Fibroblast of lung (primary cell): ENCODE measurements at regions not wholly inside any gene's neighbourhood (a gene's known extent, or its start where the extent isn't known, plus 50 kb on each side); places are given as distances from the start of the nearest gene placed in this dataset.

Experiments
- DNase-seq, 2 donors: peaks; one replicate each; pipeline versions ENCODE4 v3.0.0 to v3.0.0-alpha.2; 2010; ENCODE audit warnings: low read depth in 2 of 2
- H2AFZ ChIP-seq: 2 replicates; pipeline ENCODE4 v1.5.1; 2012; ENCODE audit warnings: low read length, control low read depth, inconsistent platforms
- H3K27ac ChIP-seq: 2 replicates; pipeline ENCODE4 v1.5.1; 2011; ENCODE audit warnings: low read length, control low read depth; ENCODE audit not compliant: insufficient read depth
- H3K27me3 ChIP-seq: 2 replicates; pipeline ENCODE4 v1.5.1; 2011; ENCODE audit warnings: mild to moderate bottlenecking, low read length; ENCODE audit not compliant: control insufficient read depth, insufficient read depth
- H3K36me3 ChIP-seq: 2 replicates; pipeline ENCODE4 v1.5.1; 2011; ENCODE audit warnings: low read length; ENCODE audit not compliant: control insufficient read depth, insufficient read depth
- H3K4me1 ChIP-seq: 2 replicates; pipeline ENCODE4 v1.5.1; 2011; ENCODE audit warnings: low read length; ENCODE audit not compliant: control insufficient read depth, insufficient read depth; ENCODE audit errors: extremely low read depth
- H3K4me2 ChIP-seq: 2 replicates; pipeline ENCODE4 v1.5.1; 2011; ENCODE audit warnings: low read length, control low read depth; ENCODE audit not compliant: insufficient read depth; ENCODE audit errors: extremely low read depth
- H3K4me3 ChIP-seq, 4 experiments: fragments of 200-600 bp in 1 of 4; sonication (generic) in 1 of 4; replicated peaks in 1 of 4; 2 replicates each; pipeline ENCODE4 v1.5.1; 2011 to 2016; ENCODE audit warnings: low read length in 4 of 4, low read depth in 3 of 4, mild to moderate bottlenecking in 3 of 4, control low read depth in 2 of 4, inconsistent platforms in 1 of 4, mixed read lengths in 1 of 4; ENCODE audit not compliant: insufficient read depth in 1 of 4; ENCODE audit errors: control extremely low read depth in 1 of 4
- H3K79me2 ChIP-seq: 2 replicates; pipeline ENCODE4 v1.5.1; 2012; ENCODE audit warnings: mild to moderate bottlenecking, low read length, inconsistent platforms; ENCODE audit not compliant: control insufficient read depth, insufficient read depth
- H3K9ac ChIP-seq: 2 replicates; pipeline ENCODE4 v1.5.1; 2011; ENCODE audit warnings: mild to moderate bottlenecking, low read length, control low read depth; ENCODE audit not compliant: insufficient read depth
- H3K9me3 ChIP-seq: 2 replicates; pipeline ENCODE4 v1.5.1; 2012; ENCODE audit warnings: low read depth, low read length; ENCODE audit not compliant: control insufficient read depth, insufficient read depth
- H4K20me1 ChIP-seq: 2 replicates; pipeline ENCODE4 v1.5.1; 2011; ENCODE audit warnings: low read length; ENCODE audit not compliant: control insufficient read depth, insufficient read depth; ENCODE audit errors: extremely low read depth
- CTCF ChIP-seq, 2 donors: IDR thresholded peaks in 1 of 2; conservative IDR thresholded peaks in 1 of 2; 1 replicate in 1 of 2; 2 replicates in 1 of 2; pipeline ENCODE4 v1.5.1; 2011 to 2012; ENCODE audit warnings: low read length in 2 of 2, control low read depth in 1 of 2, inconsistent platforms in 1 of 2, low read depth in 1 of 2, mild to moderate bottlenecking in 1 of 2
- EZH2 ChIP-seq: IDR thresholded peaks from 2 replicates; pipeline ENCODE4 v1.5.1; 2012; ENCODE audit warnings: low read length, control low read depth, mild to moderate bottlenecking; ENCODE audit errors: missing control alignments

GRCh38 chr12:27896419-27896990 is 76.0 kb downstream of the PTHLH start:
- no peak for TF ChIP-seq CTCF (conservative IDR thresholded peaks at IDR 0.05 in 1 of 2, IDR thresholded peaks at IDR 0.05 in 1 of 2; ENCODE audit: low read depth in 1 of 2, low read length in 2 of 2)
- no peak for TF ChIP-seq EZH2
- no peak for DNase-seq
- Histone ChIP-seq H3K27me3 (no peaks in the 10 kb centered on the region), H3K79me2 (no peaks in the 10 kb centered on the region), H3K27ac (no peak overlapping the region), H3K9ac (no peak overlapping the region), H3K36me3 (no peaks in the 10 kb centered on the region), H3K4me2 (no peak overlapping the region), H2AFZ (no peak overlapping the region), H3K4me3 (no peak overlapping the region), H4K20me1 (no peaks in the 10 kb centered on the region), H3K9me3 (no peaks in the 10 kb centered on the region), H3K4me1 (peaks cover 6% of the 10 kb centered on the region)

- Histone ChIP-seq H3K36me3 (no peaks in the 10 kb centered on the region), H3K79me2 (no peaks in the 10 kb centered on the region), H2AFZ (no peak overlapping the region), H3K4me3 (no peak overlapping the region), H4K20me1 (no peaks in the 10 kb centered on the region), H3K4me1 (peaks cover 6% of the 10 kb centered on the region), H3K9me3 (no peaks in the 10 kb centered on the region), H3K4me2 (no peak overlapping the region), H3K27ac (no peak overlapping the region), H3K9ac (no peak overlapping the region), H3K27me3 (no peaks in the 10 kb centered on the region)
- no peak for TF ChIP-seq CTCF (conservative IDR thresholded peaks at IDR 0.05 in 1 of 2, IDR thresholded peaks at IDR 0.05 in 1 of 2; ENCODE audit: low read depth in 1 of 2, low read length in 2 of 2)
- no peak for TF ChIP-seq EZH2
- no peak for DNase-seq
These were observed 78.2 kb downstream of the PTHLH start for GRCh38 chr12:27894309-27894708.

GRCh38 chr12:27879708-27880107 is 92.8 kb downstream of the PTHLH start:
- H3K4me1 ChIP-seq: no peaks in the 10 kb centered on the region
- H3K9me3 ChIP-seq: no peaks in the 10 kb centered on the region
- H3K27ac ChIP-seq: no peak overlapping the region
- no peak overlapping the region for H2AFZ ChIP-seq
- no peak overlapping the region for H3K4me2 ChIP-seq
- no peaks in the 10 kb centered on the region for H3K36me3 ChIP-seq
- no peaks in the 10 kb centered on the region for H3K79me2 ChIP-seq
- H3K4me3 ChIP-seq: no peak overlapping the region
- H4K20me1 ChIP-seq: no peaks in the 10 kb centered on the region
- TF ChIP-seq EZH2 (no peak), CTCF (conservative IDR thresholded peaks at IDR 0.05 in 1 of 2, IDR thresholded peaks at IDR 0.05 in 1 of 2; ENCODE audit: low read depth in 1 of 2, low read length in 2 of 2) (no peak)
- no peak for DNase-seq
- no peaks in the 10 kb centered on the region for H3K27me3 ChIP-seq
- no peak overlapping the region for H3K9ac ChIP-seq
